ENCODE measurements at regions not wholly inside any gene's neighbourhood (a gene's known extent, or its start where the extent isn't known, plus 50 kb on each side); places are given as distances from the start of the nearest gene placed in this dataset.
"Not testable (repeated sequence)": the region's sequence is repeated elsewhere in the genome, so short reads cannot be mapped to it uniquely, and the experiment has no call there.

GRCh38 chr2:89982246-89982645 lies 1290.8 kb downstream of the RPIA start:
- H4K20me1 ChIP-seq (ENCODE audit: insufficient read depth, low read length); H3K27me3 ChIP-seq (ENCODE audit: insufficient read depth, low read length); DNase-seq (ENCODE audit: insufficient read length, low spot score, missing footprints): not testable (repeated sequence)

GRCh38 chr2:89985650-89986049 lies 1294.2 kb downstream of the RPIA start:
- H3K9me3 ChIP-seq (ENCODE audit: low read depth, low read length); H2AFZ ChIP-seq (ENCODE audit: low read length); DNase-seq (ENCODE audit: insufficient read length, low spot score, missing footprints); H3K27ac ChIP-seq (ENCODE audit: low read depth, low read length); H3K4me1 ChIP-seq (ENCODE audit: insufficient read depth, low read length); H3K4me3 ChIP-seq (ENCODE audit: insufficient read depth, low read length); H3K4me2 ChIP-seq (ENCODE audit: insufficient read depth, low read length); H3K27me3 ChIP-seq (ENCODE audit: insufficient read depth, low read length); H3K79me2 ChIP-seq (ENCODE audit: insufficient read depth, low read length); H3K36me3 ChIP-seq (ENCODE audit: insufficient read depth, low read length); H4K20me1 ChIP-seq (ENCODE audit: insufficient read depth, low read length): not testable (repeated sequence)

More at GRCh38 chr2:89982246-89982645, 1290.8 kb downstream of the RPIA start:
- H3K79me2 ChIP-seq (ENCODE audit: insufficient read depth, low read length); H3K36me3 ChIP-seq (ENCODE audit: insufficient read depth, low read length); H3K9me3 ChIP-seq (ENCODE audit: low read depth, low read length); H3K27ac ChIP-seq (ENCODE audit: low read depth, low read length); H3K4me2 ChIP-seq (ENCODE audit: insufficient read depth, low read length); H3K4me1 ChIP-seq (ENCODE audit: insufficient read depth, low read length); H2AFZ ChIP-seq (ENCODE audit: low read length); H3K4me3 ChIP-seq (ENCODE audit: insufficient read depth, low read length): not testable (repeated sequence)

- not testable (repeated sequence) for H3K79me2 ChIP-seq (ENCODE audit: insufficient read depth, low read length); H3K4me3 ChIP-seq (ENCODE audit: insufficient read depth, low read length); DNase-seq (ENCODE audit: insufficient read length, low spot score, missing footprints); H3K36me3 ChIP-seq (ENCODE audit: insufficient read depth, low read length); H3K4me1 ChIP-seq (ENCODE audit: insufficient read depth, low read length); H3K4me2 ChIP-seq (ENCODE audit: insufficient read depth, low read length); H4K20me1 ChIP-seq (ENCODE audit: insufficient read depth, low read length); H3K27me3 ChIP-seq (ENCODE audit: insufficient read depth, low read length); H2AFZ ChIP-seq (ENCODE audit: low read length); H3K9me3 ChIP-seq (ENCODE audit: low read depth, low read length); H3K27ac ChIP-seq (ENCODE audit: low read depth, low read length)
These were observed 1295.1 kb downstream of the RPIA start for GRCh38 chr2:89986532-89986931.

DNA sequence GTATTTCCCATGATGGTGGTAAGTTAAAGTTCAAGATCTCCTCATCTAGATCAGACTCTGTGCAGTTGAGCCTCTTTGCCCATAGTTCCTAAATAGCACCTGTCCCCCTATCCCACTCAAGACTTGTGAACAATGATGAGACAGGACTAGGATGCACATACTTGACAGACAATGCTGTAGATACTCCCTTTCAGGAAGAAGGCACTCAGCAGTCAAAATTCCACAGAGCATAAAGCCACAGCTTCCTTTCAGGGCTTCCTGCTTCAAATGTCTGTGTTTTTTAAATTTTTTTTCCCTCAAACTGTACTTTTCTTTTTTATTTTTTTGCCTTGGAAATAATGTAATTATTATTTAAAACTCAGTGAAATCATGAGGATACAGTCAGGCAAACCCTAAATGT lies 1305.3 kb downstream of the RPIA start:
- not testable (repeated sequence) for H3K9me3 ChIP-seq (ENCODE audit: low read depth, low read length); H2AFZ ChIP-seq (ENCODE audit: low read length); H3K36me3 ChIP-seq (ENCODE audit: insufficient read depth, low read length); H3K4me3 ChIP-seq (ENCODE audit: insufficient read depth, low read length); DNase-seq (ENCODE audit: insufficient read length, low spot score, missing footprints); H3K79me2 ChIP-seq (ENCODE audit: insufficient read depth, low read length); H3K27ac ChIP-seq (ENCODE audit: low read depth, low read length); H3K4me1 ChIP-seq (ENCODE audit: insufficient read depth, low read length); H3K27me3 ChIP-seq (ENCODE audit: insufficient read depth, low read length); H3K4me2 ChIP-seq (ENCODE audit: insufficient read depth, low read length); H4K20me1 ChIP-seq (ENCODE audit: insufficient read depth, low read length)

GRCh38 chr2:90004553-90004952 lies 1313.1 kb downstream of the RPIA start:
- not testable (repeated sequence) for H3K27me3 ChIP-seq (ENCODE audit: insufficient read depth, low read length); H3K36me3 ChIP-seq (ENCODE audit: insufficient read depth, low read length); H3K4me1 ChIP-seq (ENCODE audit: insufficient read depth, low read length); H3K4me3 ChIP-seq (ENCODE audit: insufficient read depth, low read length); H3K9me3 ChIP-seq (ENCODE audit: low read depth, low read length); H2AFZ ChIP-seq (ENCODE audit: low read length); H4K20me1 ChIP-seq (ENCODE audit: insufficient read depth, low read length); H3K79me2 ChIP-seq (ENCODE audit: insufficient read depth, low read length); H3K4me2 ChIP-seq (ENCODE audit: insufficient read depth, low read length); DNase-seq (ENCODE audit: insufficient read length, low spot score, missing footprints); H3K27ac ChIP-seq (ENCODE audit: low read depth, low read length)

- H3K27me3 ChIP-seq (ENCODE audit: insufficient read depth, low read length); H3K4me1 ChIP-seq (ENCODE audit: insufficient read depth, low read length); H3K36me3 ChIP-seq (ENCODE audit: insufficient read depth, low read length); H3K4me3 ChIP-seq (ENCODE audit: insufficient read depth, low read length); H3K9me3 ChIP-seq (ENCODE audit: low read depth, low read length); H3K27ac ChIP-seq (ENCODE audit: low read depth, low read length); H4K20me1 ChIP-seq (ENCODE audit: insufficient read depth, low read length); DNase-seq (ENCODE audit: insufficient read length, low spot score, missing footprints); H2AFZ ChIP-seq (ENCODE audit: low read length); H3K79me2 ChIP-seq (ENCODE audit: insufficient read depth, low read length); H3K4me2 ChIP-seq (ENCODE audit: insufficient read depth, low read length): not testable (repeated sequence)
These were observed 1319.1 kb downstream of the RPIA start for GRCh38 chr2:90010442-90011100.

GRCh38 chr2:90011101-90011443 lies 1319.6 kb downstream of the RPIA start:
- DNase-seq (ENCODE audit: insufficient read length, low spot score, missing footprints), result not testable (repeated sequence)

GRCh38 chr2:90019908-90020307 lies 1328.4 kb downstream of the RPIA start:
- not testable (repeated sequence) for H3K4me1 ChIP-seq (ENCODE audit: insufficient read depth, low read length); H3K9me3 ChIP-seq (ENCODE audit: low read depth, low read length); DNase-seq (ENCODE audit: insufficient read length, low spot score, missing footprints); H3K27me3 ChIP-seq (ENCODE audit: insufficient read depth, low read length); H4K20me1 ChIP-seq (ENCODE audit: insufficient read depth, low read length); H3K79me2 ChIP-seq (ENCODE audit: insufficient read depth, low read length); H3K4me2 ChIP-seq (ENCODE audit: insufficient read depth, low read length); H3K27ac ChIP-seq (ENCODE audit: low read depth, low read length); H2AFZ ChIP-seq (ENCODE audit: low read length); H3K4me3 ChIP-seq (ENCODE audit: insufficient read depth, low read length); H3K36me3 ChIP-seq (ENCODE audit: insufficient read depth, low read length)

More at GRCh38 chr2:90011101-90011443, 1319.6 kb downstream of the RPIA start:
- not testable (repeated sequence) for H3K27me3 ChIP-seq (ENCODE audit: insufficient read depth, low read length); H3K4me1 ChIP-seq (ENCODE audit: insufficient read depth, low read length); H2AFZ ChIP-seq (ENCODE audit: low read length); H4K20me1 ChIP-seq (ENCODE audit: insufficient read depth, low read length); H3K27ac ChIP-seq (ENCODE audit: low read depth, low read length); H3K79me2 ChIP-seq (ENCODE audit: insufficient read depth, low read length); H3K36me3 ChIP-seq (ENCODE audit: insufficient read depth, low read length); H3K4me2 ChIP-seq (ENCODE audit: insufficient read depth, low read length); H3K4me3 ChIP-seq (ENCODE audit: insufficient read depth, low read length); H3K9me3 ChIP-seq (ENCODE audit: low read depth, low read length)

GRCh38 chr2:90021234-90021633 lies 1329.8 kb downstream of the RPIA start:
- not testable (repeated sequence) for H2AFZ ChIP-seq (ENCODE audit: low read length); H3K36me3 ChIP-seq (ENCODE audit: insufficient read depth, low read length); H3K4me1 ChIP-seq (ENCODE audit: insufficient read depth, low read length); H3K4me2 ChIP-seq (ENCODE audit: insufficient read depth, low read length); H3K79me2 ChIP-seq (ENCODE audit: insufficient read depth, low read length); H3K27ac ChIP-seq (ENCODE audit: low read depth, low read length); H3K27me3 ChIP-seq (ENCODE audit: insufficient read depth, low read length); H4K20me1 ChIP-seq (ENCODE audit: insufficient read depth, low read length); H3K9me3 ChIP-seq (ENCODE audit: low read depth, low read length); DNase-seq (ENCODE audit: insufficient read length, low spot score, missing footprints); H3K4me3 ChIP-seq (ENCODE audit: insufficient read depth, low read length)

Data from osteoblast (primary cell).